ENCODE measurements at regions not wholly inside any gene's neighbourhood (a gene's known extent, or its start where the extent isn't known, plus 50 kb on each side); places are given as distances from the start of the nearest gene placed in this dataset.
"Not testable (repeated sequence)": the region's sequence is repeated elsewhere in the genome, so short reads cannot be mapped to it uniquely, and the experiment has no call there.

- TF ChIP-seq ZNF326 (CRISPR knock-in tag; IDR thresholded peaks at IDR 0.05; ENCODE audit: borderline replicate concordance) (no peak), TEAD2 (CRISPR knock-in tag; IDR thresholded peaks at IDR 0.05) (no peak), ZNF280D (CRISPR knock-in tag; IDR thresholded peaks at IDR 0.05) (no peak), ZNF563 (CRISPR knock-in tag; IDR thresholded peaks at IDR 0.05) (no peak), CHCHD3 (CRISPR knock-in tag; IDR thresholded peaks at IDR 0.05) (no peak), GATAD2A (CRISPR knock-in tag; IDR thresholded peaks at IDR 0.05) (no peak), ZMAT5 (CRISPR knock-in tag; IDR thresholded peaks at IDR 0.05; ENCODE audit: borderline replicate concordance, low read depth) (no peak), ZNF367 (CRISPR knock-in tag; IDR thresholded peaks at IDR 0.05; ENCODE audit: borderline replicate concordance) (no peak), SOX6 (IDR thresholded peaks at IDR 0.05) (no peak), SOX6 (CRISPR knock-in tag; IDR thresholded peaks at IDR 0.05) (no peak)
These were observed 491.7 kb downstream of the RAPGEF2 start (continued) for GRCh38 chr4:159594576-159594975.

GRCh38 chr4:159595101-159595500 lies 492.2 kb downstream of the RAPGEF2 start:
- H4K20me1 ChIP-seq (ENCODE audit: insufficient read depth, low read length); ATAC-seq; H2AFZ ChIP-seq (ENCODE audit: low read length); H3K4me2 ChIP-seq (ENCODE audit: low read depth, low read length); H3K9ac ChIP-seq (ENCODE audit: insufficient read depth, low read depth, low read length); DNase-seq (ENCODE audit: low spot score); H3K4me1 ChIP-seq (ENCODE audit: insufficient read depth, low read length); POLR2A ChIA-PET; H3K4me3 ChIP-seq (replicated peaks in 1 of 3; ENCODE audit: insufficient read depth in 1 of 3, low read depth in 2 of 3, low read length in 3 of 3); intact Hi-C loops (cut with micrococcal nuclease; ENCODE audit: unreplicated experiment); H3K79me2 ChIP-seq (ENCODE audit: insufficient read depth, low read length); CTCF ChIA-PET (ENCODE audit: low intra/inter-chr PET ratio, low total read pairs); FAIRE-seq; H3K27ac ChIP-seq (ENCODE audit: extremely low read length, insufficient read depth, low read length); BruUV-seq (replicated peaks); in situ Hi-C loops (cut with HindIII; ENCODE audit: extremely low pct_ligation_motif_present, low pct_unique_long_range_greater_than_20kb); H3K27me3 ChIP-seq (ENCODE audit: control insufficient read depth in 1 of 2, insufficient read depth in 2 of 2, low read length in 2 of 2); H3K9me3 ChIP-seq (ENCODE audit: low read length); H3K36me3 ChIP-seq (replicated peaks in 1 of 2; ENCODE audit: control insufficient read depth in 1 of 2, insufficient read depth in 2 of 2, low read length in 2 of 2): not testable (repeated sequence)
- 19% methylated on average over 4 of the region's 4 CpGs for WGBS (ENCODE audit: low lambda C conversion rate)
